K562 (cell line): ENCODE measurements at regions not wholly inside any gene's neighbourhood (a gene's known extent, or its start where the extent isn't known, plus 50 kb on each side); places are given as distances from the start of the nearest gene placed in this dataset.

Source experiments
- ATAC-seq: fragments of 200-7000 bp; cut with Tn5 transposase; 3 replicates; pipeline ENCODE4 v1.9.1; 2020; ENCODE audit warnings: moderate library complexity
- BruUV-seq: library from RNA; stranded (reverse); fragments of 400-500 nt; replicated peaks from 2 replicates; lab custom pipeline; 2021; lab: Mats Ljungman, UMichigan
- CTCF ChIA-PET: fragments of 300-600 bp; formaldehyde crosslinking; extraction: SDS; loops from one replicate; lab custom pipeline; 2021; ENCODE audit warnings: low intra/inter-chr PET ratio; lab: Yijun Ruan, JAX
- POLR2A ChIA-PET: fragments of 300-600, 350-650 bp; sonication (Branson Sonifier 250); formaldehyde crosslinking; extraction: SDS; loops from one replicate; lab custom pipeline; 2021; ENCODE audit warnings: antibody characterized with exemption, inconsistent platforms; lab: Yijun Ruan, JAX
- DNase-seq, 4 experiments: peaks; one replicate each; pipeline versions ENCODE4 v3.0.0 to v3.0.0-alpha.2; 2011 to 2018; ENCODE audit warnings: low spot score in 3 of 4, mixed read lengths in 3 of 4; ENCODE audit errors: extremely low read depth in 1 of 4
- FAIRE-seq: peaks from 2 replicates; lab custom pipeline; 2011; peaks lifted over from hg19 to GRCh38; lab: Jason Lieb, UNC
- H2AFZ ChIP-seq: 2 replicates; pipeline ENCODE4 v1.6.0; 2011; ENCODE audit warnings: low read depth, low read length, control low read depth, inconsistent platforms
- H3K27ac ChIP-seq: fragments of 200-600 bp; 3 replicates; pipeline ENCODE4 v1.8.0; 2011; ENCODE audit warnings: low read depth, mild to moderate bottlenecking, control low read depth, inconsistent platforms, low read length, moderate library complexity, mixed read lengths; ENCODE audit errors: extremely low read depth
- H3K27me3 ChIP-seq, 2 experiments: fragments of 300-600 bp in 1 of 2; 2 replicates in 1 of 2; 3 replicates in 1 of 2; pipeline versions ENCODE4 v1.6.0 to v1.8.0; 2011; ENCODE audit warnings: inconsistent platforms in 2 of 2, low read length in 2 of 2, mild to moderate bottlenecking in 1 of 2, mixed read lengths in 1 of 2, moderate library complexity in 1 of 2; ENCODE audit not compliant: control insufficient read depth in 2 of 2, insufficient read depth in 2 of 2
- H3K36me3 ChIP-seq: fragments of 300-600 bp; 3 replicates; pipeline ENCODE4 v1.8.0; 2011; ENCODE audit warnings: mild to moderate bottlenecking, low read length, inconsistent platforms; ENCODE audit not compliant: control insufficient read depth, insufficient read depth
- H3K4me1 ChIP-seq, 2 experiments: fragments of 200-600 bp in 1 of 2; replicated peaks in 1 of 2; 2 replicates in 1 of 2; 3 replicates in 1 of 2; pipeline versions ENCODE4 v1.5.1 to v1.8.0; 2011; ENCODE audit warnings: inconsistent platforms in 2 of 2, low read length in 2 of 2, mild to moderate bottlenecking in 1 of 2, mixed read lengths in 1 of 2, moderate library complexity in 1 of 2; ENCODE audit not compliant: control insufficient read depth in 2 of 2, insufficient read depth in 2 of 2
- H3K4me2 ChIP-seq: 2 replicates; pipeline ENCODE4 v1.6.1; 2011; ENCODE audit warnings: low read length, control low read depth, inconsistent platforms, mixed read lengths; ENCODE audit not compliant: insufficient read depth
- H3K4me3 ChIP-seq: fragments of 200-600 bp; sonication (generic), shearing (Covaris generic); 2 replicates; pipeline ENCODE4 v1.5.1; 2016; ENCODE audit warnings: control low read depth, inconsistent platforms
- H3K79me2 ChIP-seq: fragments of 200-600 bp; 3 replicates; pipeline ENCODE4 v1.8.0; 2011; ENCODE audit warnings: low read length, inconsistent platforms; ENCODE audit not compliant: control insufficient read depth, insufficient read depth
- H3K9ac ChIP-seq, 2 experiments: 2 replicates each; pipeline versions ENCODE4 v1.6.0 to v1.6.1; 2011; ENCODE audit warnings: low read depth in 2 of 2, low read length in 2 of 2, control low read depth in 1 of 2, inconsistent platforms in 1 of 2, mild to moderate bottlenecking in 1 of 2, mixed read lengths in 1 of 2; ENCODE audit not compliant: insufficient read depth in 1 of 2
- H3K9me1 ChIP-seq: one replicate; pipeline ENCODE4 v1.6.0; 2011; ENCODE audit warnings: inconsistent platforms, mild to moderate bottlenecking, low read length, moderate library complexity; ENCODE audit not compliant: control insufficient read depth, insufficient read depth
- H3K9me3 ChIP-seq: replicated peaks from 2 replicates; pipeline ENCODE4 v1.5.1; 2011; ENCODE audit warnings: low read depth, low read length, inconsistent platforms; ENCODE audit not compliant: control insufficient read depth, insufficient read depth
- H4K20me1 ChIP-seq: replicated peaks from 2 replicates; pipeline ENCODE4 v1.6.1; 2011; ENCODE audit warnings: low read length, inconsistent platforms, mixed read lengths; ENCODE audit not compliant: control insufficient read depth, insufficient read depth
- CREB3 ChIP-seq: fragments of 450-650 bp; conservative IDR thresholded peaks from 2 replicates; pipeline ENCODE4 v1.6.1; 2016; ENCODE audit warnings: missing genetic modification characterization, low read depth, mild to moderate bottlenecking, missing compliant biosample characterization, moderate library complexity
- EGR1 ChIP-seq: fragments of 450-650 bp; conservative IDR thresholded peaks from 2 replicates; pipeline ENCODE4 v1.6.1; 2017; ENCODE audit warnings: mild to moderate bottlenecking
- ESRRA ChIP-seq: fragments of 450-650 bp; IDR thresholded peaks from 2 replicates; pipeline ENCODE4 v1.6.1; 2014; ENCODE audit warnings: low read depth, mild to moderate bottlenecking, moderate library complexity, borderline replicate concordance
- ETS2 ChIP-seq: IDR thresholded peaks from 2 replicates; pipeline ENCODE4 v1.6.1; 2016; ENCODE audit warnings: borderline replicate concordance, missing genetic modification characterization, mild to moderate bottlenecking, moderate library complexity, missing compliant biosample characterization; ENCODE audit not compliant: poor library complexity, severe bottlenecking
- FIP1L1 ChIP-seq: fragments of 200-400 bp; formaldehyde crosslinking; IDR thresholded peaks from 2 replicates; pipeline ENCODE4 v1.6.1; 2018; ENCODE audit warnings: mild to moderate bottlenecking, low read depth, low read length; ENCODE audit not compliant: poor library complexity, severe bottlenecking
- KLF10 ChIP-seq: fragments of 250-450 bp; sonication (Bioruptor Pico); IDR thresholded peaks from 2 replicates; pipeline ENCODE4 v1.6.1; 2021; ENCODE audit warnings: matching md5 sums
- MTA2 ChIP-seq: fragments of 450-650 bp; IDR thresholded peaks from 2 replicates; pipeline ENCODE4 v1.6.1; 2016; ENCODE audit warnings: low read depth
- NR4A1 ChIP-seq, 2 experiments: fragments of 250-450 bp in 1 of 2; fragments of 450-650 bp in 1 of 2; sonication (Bioruptor Pico) in 1 of 2; IDR thresholded peaks; 2 replicates each; pipeline versions ENCODE4 v1.4.0 to v1.6.1; 2016 to 2020; ENCODE audit warnings: mild to moderate bottlenecking in 2 of 2, missing compliant biosample characterization in 1 of 2, missing genetic modification characterization in 1 of 2, moderate library complexity in 1 of 2
- PKNOX1 ChIP-seq: fragments of 450-650 bp; IDR thresholded peaks from 2 replicates; pipeline ENCODE4 v1.6.1; 2016
- POLR2AphosphoS2 ChIP-seq: IDR thresholded peaks from 2 replicates; pipeline ENCODE4 v1.6.1; 2012; ENCODE audit warnings: low read length, improper control_type of control experiment
- PTTG1 ChIP-seq: fragments of 450-650 bp; IDR thresholded peaks from 2 replicates; pipeline ENCODE4 v1.6.1; 2016; ENCODE audit warnings: low read depth, mild to moderate bottlenecking, missing genetic modification characterization, missing compliant biosample characterization
- SAFB2 ChIP-seq: fragments of 200-400 bp; formaldehyde crosslinking; IDR thresholded peaks from 2 replicates; pipeline ENCODE4 v1.6.1; 2018; ENCODE audit warnings: borderline replicate concordance, low read length, low read depth, moderate library complexity; ENCODE audit not compliant: severe bottlenecking
- ZBTB17 ChIP-seq: fragments of 450-650 bp; formaldehyde crosslinking; IDR thresholded peaks from 2 replicates; pipeline ENCODE4 v1.4.0; 2020; ENCODE audit warnings: mild to moderate bottlenecking
- ZBTB2 ChIP-seq: fragments of 450-650 bp; IDR thresholded peaks from 2 replicates; pipeline ENCODE4 v1.6.1; 2016; ENCODE audit warnings: antibody characterized with exemption
- ZBTB34 ChIP-seq: fragments of 250-450 bp; sonication (Bioruptor Pico); IDR thresholded peaks from 2 replicates; pipeline ENCODE4 v1.8.0; 2021; ENCODE audit warnings: mild to moderate bottlenecking, moderate library complexity
- ZNF165 ChIP-seq: fragments of 250-450 bp; sonication (Bioruptor Pico); IDR thresholded peaks from 2 replicates; pipeline ENCODE4 v1.4.0; 2020; ENCODE audit warnings: borderline replicate concordance
- ZNF184 ChIP-seq: sonication (generic); formaldehyde crosslinking; IDR thresholded peaks from 2 replicates; pipeline ENCODE4 v1.5.0; 2020; ENCODE audit warnings: missing genetic modification reagents
- ZNF561 ChIP-seq: fragments of 450-650 bp; formaldehyde crosslinking; conservative IDR thresholded peaks from 2 replicates; pipeline ENCODE4 v1.4.0; 2020; ENCODE audit warnings: mild to moderate bottlenecking, moderate library complexity
- WGBS: fragments of 100-300 bp; shearing (Covaris generic); methylation state at CpG from one replicate; pipeline ENCODE4 v1.1.6; 2016; ENCODE audit warnings: low coverage, mixed read lengths; ENCODE audit not compliant: insufficient coverage; ENCODE audit errors: missing lambda C conversion rate; 5-methylcytosine and 5-hydroxymethylcytosine counted together
- in situ Hi-C: fragments of 300-500 bp; cut with MboI; formaldehyde crosslinking; loops from 4 replicates; pipeline ENCODE4 v1.15.0; 2018; ENCODE audit warnings: inconsistent platforms, mixed read lengths
- intact Hi-C: fragments of 100-400 bp; cut with micrococcal nuclease; formaldehyde crosslinking; loops from 2 replicates; pipeline ENCODE4 v1.14.2; 2022

- POLR2A ChIA-PET: interaction anchor here (0.7 kb wide), 1 partner anchor 116 kb away, joined by 3 read pairs; no protein-coding TSS in a partner anchor
- no peak overlapping the region for H3K4me2 ChIP-seq
- H4K20me1 ChIP-seq: no peaks in the 10 kb centered on the region
- H3K4me1 ChIP-seq: no peaks in the 10 kb centered on the region
- no peaks in the 10 kb centered on the region for H3K36me3 ChIP-seq
- in situ Hi-C loops (no loop called here), intact Hi-C loops (no loop called here)
- H3K27me3 ChIP-seq: no peaks in the 10 kb centered on the region
- CTCF ChIA-PET: no interaction called here
- no peaks in the 10 kb centered on the region for H3K9me3 ChIP-seq
- no peak overlapping the region for H3K4me3 ChIP-seq
- TF ChIP-seq ZNF184 (CRISPR knock-in tag) (no peak), NR4A1 (CRISPR knock-in tag; IDR thresholded peaks at IDR 0.05) (no peak), NR4A1 (tag; IDR thresholded peaks at IDR 0.05) (no peak), ZNF165 (CRISPR knock-in tag) (no peak), ZBTB17 (CRISPR knock-in tag) (no peak), ZNF561 (CRISPR knock-in tag) (no peak), MTA2 (no peak), PKNOX1 (no peak), ESRRA (no peak), KLF10 (CRISPR knock-in tag) (no peak), EGR1 (no peak), FIP1L1 (no peak), CREB3 (no peak), SAFB2 (no peak), ZBTB2 (no peak), ETS2 (tag) (no peak), ZBTB34 (CRISPR knock-in tag) (no peak), POLR2AphosphoS2 (no peak), PTTG1 (tag) (no peak)
- H3K9ac ChIP-seq: no peak overlapping the region
- ATAC-seq: no peak
- FAIRE-seq: no peak
- WGBS: 0% methylated on average over 2 of the region's 2 CpGs
- H3K27ac ChIP-seq: no peak overlapping the region
- no peaks in the 10 kb centered on the region for H3K9me1 ChIP-seq
- no TSS peak for BruUV-seq
- no peaks in the 10 kb centered on the region for H3K79me2 ChIP-seq
- H2AFZ ChIP-seq: no peak overlapping the region
- DNase-seq: no peak
These were observed 2009.5 kb upstream of the PCDH20 start for GRCh38 chr13:63425131-63425530.
